DND-41 (cell line): ENCODE measurements at regions not wholly inside any gene's neighbourhood (a gene's known extent, or its start where the extent isn't known, plus 50 kb on each side); places are given as distances from the start of the nearest gene placed in this dataset.

ENCODE experiments used
- EZH2 ChIP-seq: IDR thresholded peaks from 3 replicates; pipeline ENCODE4 v1.6.1; 2012; ENCODE audit warnings: borderline replicate concordance, low read depth, mild to moderate bottlenecking, moderate library complexity, low read length, inconsistent platforms; ENCODE audit not compliant: severe bottlenecking
- TF ChIP-seq, protein P1 (sequence below): IDR thresholded peaks from 2 replicates; pipeline ENCODE4 v1.5.1; 2012; ENCODE audit warnings: borderline replicate concordance, low read length, moderate library complexity, mild to moderate bottlenecking; ENCODE audit not compliant: poor library complexity, severe bottlenecking; ENCODE audit errors: extremely low read depth

DNA sequence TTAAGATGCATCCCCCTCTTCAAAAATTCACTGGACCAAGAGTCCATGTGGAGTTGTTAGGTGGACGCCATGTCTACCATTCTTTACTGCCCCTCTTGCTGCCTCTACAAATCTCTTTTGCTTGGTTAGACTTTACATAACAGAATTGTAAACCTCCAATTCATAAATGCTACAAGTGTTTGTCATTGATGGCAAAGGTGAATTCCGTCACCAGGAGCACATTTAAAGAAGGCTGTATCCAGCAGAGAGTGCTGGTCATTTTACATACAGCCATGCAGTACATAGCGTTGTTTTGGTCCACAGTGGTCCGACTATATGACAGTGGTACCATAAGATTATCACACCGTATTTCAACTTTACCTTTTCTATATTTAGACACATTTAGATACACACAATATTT is 274.5 kb downstream of the MYCN start:
- TF ChIP-seq EZH2: no peak
- TF ChIP-seq, protein P1, sequence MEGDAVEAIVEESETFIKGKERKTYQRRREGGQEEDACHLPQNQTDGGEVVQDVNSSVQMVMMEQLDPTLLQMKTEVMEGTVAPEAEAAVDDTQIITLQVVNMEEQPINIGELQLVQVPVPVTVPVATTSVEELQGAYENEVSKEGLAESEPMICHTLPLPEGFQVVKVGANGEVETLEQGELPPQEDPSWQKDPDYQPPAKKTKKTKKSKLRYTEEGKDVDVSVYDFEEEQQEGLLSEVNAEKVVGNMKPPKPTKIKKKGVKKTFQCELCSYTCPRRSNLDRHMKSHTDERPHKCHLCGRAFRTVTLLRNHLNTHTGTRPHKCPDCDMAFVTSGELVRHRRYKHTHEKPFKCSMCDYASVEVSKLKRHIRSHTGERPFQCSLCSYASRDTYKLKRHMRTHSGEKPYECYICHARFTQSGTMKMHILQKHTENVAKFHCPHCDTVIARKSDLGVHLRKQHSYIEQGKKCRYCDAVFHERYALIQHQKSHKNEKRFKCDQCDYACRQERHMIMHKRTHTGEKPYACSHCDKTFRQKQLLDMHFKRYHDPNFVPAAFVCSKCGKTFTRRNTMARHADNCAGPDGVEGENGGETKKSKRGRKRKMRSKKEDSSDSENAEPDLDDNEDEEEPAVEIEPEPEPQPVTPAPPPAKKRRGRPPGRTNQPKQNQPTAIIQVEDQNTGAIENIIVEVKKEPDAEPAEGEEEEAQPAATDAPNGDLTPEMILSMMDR: no peak
